Skeletal muscle satellite cell (primary cell): ENCODE measurements at regions not wholly inside any gene's neighbourhood (a gene's known extent, or its start where the extent isn't known, plus 50 kb on each side); places are given as distances from the start of the nearest gene placed in this dataset.

ENCODE experiments used
- H3K27me3 ChIP-seq: 2 replicates; pipeline ENCODE4 v1.7.0; 2013; ENCODE audit warnings: low read length; ENCODE audit not compliant: control insufficient read depth, insufficient read depth
- H3K36me3 ChIP-seq: 2 replicates; pipeline ENCODE4 v1.7.0; 2013; ENCODE audit warnings: mild to moderate bottlenecking, control low read depth, low read length; ENCODE audit not compliant: insufficient read depth
- H3K4me1 ChIP-seq: 2 replicates; pipeline ENCODE4 v1.7.0; 2013; ENCODE audit warnings: low read length; ENCODE audit not compliant: control insufficient read depth, insufficient read depth
- H3K4me2 ChIP-seq: 2 replicates; pipeline ENCODE4 v1.7.0; 2013; ENCODE audit warnings: mild to moderate bottlenecking, low read length
- H3K4me3 ChIP-seq: 2 replicates; pipeline ENCODE4 v1.7.0; 2013; ENCODE audit warnings: low read length
- H3K9ac ChIP-seq: 2 replicates; pipeline ENCODE4 v1.7.0; 2013; ENCODE audit warnings: mild to moderate bottlenecking, low read depth, low read length, moderate library complexity
- H3K9me3 ChIP-seq: replicated peaks from 2 replicates; pipeline ENCODE4 v1.7.0; 2013; ENCODE audit warnings: mild to moderate bottlenecking, control low read depth, low read length

GRCh38 chr14:39704594-39704993 lies 272.4 kb upstream of the FBXO33 start:
- Histone ChIP-seq H3K4me3 (no peak overlapping the region), H3K27me3 (no peaks in the 10 kb centered on the region), H3K4me2 (no peak overlapping the region), H3K9me3 (no peaks in the 10 kb centered on the region), H3K36me3 (no peaks in the 10 kb centered on the region), H3K9ac (no peak overlapping the region), H3K4me1 (no peaks in the 10 kb centered on the region)

GRCh38 chr14:39694341-39694740 lies 262.1 kb upstream of the FBXO33 start:
- Histone ChIP-seq H3K4me2 (no peak overlapping the region), H3K9me3 (no peaks in the 10 kb centered on the region), H3K27me3 (no peaks in the 10 kb centered on the region), H3K36me3 (no peaks in the 10 kb centered on the region), H3K9ac (no peak overlapping the region), H3K4me1 (no peaks in the 10 kb centered on the region), H3K4me3 (no peak overlapping the region)

GRCh38 chr14:39683691-39684260 lies 251.5 kb upstream of the FBXO33 start:
- peaks cover 6% of the 10 kb centered on the region for H3K4me1 ChIP-seq

GRCh38 chr14:39682582-39682981 lies 250.3 kb upstream of the FBXO33 start:
- no peak overlapping the region for H3K4me3 ChIP-seq
- no peak overlapping the region for H3K9ac ChIP-seq
- H3K9me3 ChIP-seq: no peaks in the 10 kb centered on the region
- no peaks in the 10 kb centered on the region for H3K36me3 ChIP-seq
- H3K4me1 ChIP-seq: peaks cover 6% of the 10 kb centered on the region
- H3K4me2 ChIP-seq: no peak overlapping the region
- no peaks in the 10 kb centered on the region for H3K27me3 ChIP-seq

More at GRCh38 chr14:39683691-39684260, 251.5 kb upstream of the FBXO33 start:
- H3K27me3 ChIP-seq: no peaks in the 10 kb centered on the region
- no peak overlapping the region for H3K4me2 ChIP-seq
- no peaks in the 10 kb centered on the region for H3K36me3 ChIP-seq
- no peak overlapping the region for H3K9ac ChIP-seq
- no peaks in the 10 kb centered on the region for H3K9me3 ChIP-seq
- no peak overlapping the region for H3K4me3 ChIP-seq

GRCh38 chr14:39681782-39682399 lies 249.7 kb upstream of the FBXO33 start:
- Histone ChIP-seq H3K4me1 (peaks cover 6% of the 10 kb centered on the region), H3K9ac (no peak overlapping the region), H3K27me3 (no peaks in the 10 kb centered on the region), H3K4me2 (no peak overlapping the region), H3K9me3 (no peaks in the 10 kb centered on the region), H3K36me3 (no peaks in the 10 kb centered on the region), H3K4me3 (no peak overlapping the region)

- no peak overlapping the region for H3K4me3 ChIP-seq
- no peaks in the 10 kb centered on the region for H3K9me3 ChIP-seq
- no peaks in the 10 kb centered on the region for H3K36me3 ChIP-seq
- no peak overlapping the region for H3K4me2 ChIP-seq
- H3K9ac ChIP-seq: no peak overlapping the region
- no peaks in the 10 kb centered on the region for H3K27me3 ChIP-seq
- peaks cover 6% of the 10 kb centered on the region for H3K4me1 ChIP-seq
Measured at GRCh38 chr14:39680777-39681176, 248.5 kb upstream of the FBXO33 start.

- Histone ChIP-seq H3K9ac (no peak overlapping the region), H3K9me3 (no peaks in the 10 kb centered on the region), H3K4me1 (no peaks in the 10 kb centered on the region), H3K4me3 (no peak overlapping the region), H3K4me2 (no peak overlapping the region), H3K27me3 (no peaks in the 10 kb centered on the region), H3K36me3 (no peaks in the 10 kb centered on the region)
Measured at GRCh38 chr14:39673734-39674133, 241.5 kb upstream of the FBXO33 start.

- H3K27me3 ChIP-seq: no peaks in the 10 kb centered on the region
- no peak overlapping the region for H3K4me3 ChIP-seq
- H3K9me3 ChIP-seq: no peaks in the 10 kb centered on the region
- H3K4me2 ChIP-seq: no peak overlapping the region
- H3K36me3 ChIP-seq: no peaks in the 10 kb centered on the region
- no peak overlapping the region for H3K9ac ChIP-seq
- no peaks in the 10 kb centered on the region for H3K4me1 ChIP-seq
Measured at GRCh38 chr14:39673270-39673711, 241.1 kb upstream of the FBXO33 start.

- no peak overlapping the region for H3K9ac ChIP-seq
- no peak overlapping the region for H3K4me3 ChIP-seq
- H3K36me3 ChIP-seq: no peaks in the 10 kb centered on the region
- no peaks in the 10 kb centered on the region for H3K4me1 ChIP-seq
- no peaks in the 10 kb centered on the region for H3K27me3 ChIP-seq
- H3K4me2 ChIP-seq: no peak overlapping the region
- H3K9me3 ChIP-seq: no peaks in the 10 kb centered on the region
Measured at GRCh38 chr14:39668449-39668848, 236.2 kb upstream of the FBXO33 start.

GRCh38 chr14:39666386-39666785 lies 234.2 kb upstream of the FBXO33 start:
- Histone ChIP-seq H3K4me2 (no peak overlapping the region), H3K9me3 (no peaks in the 10 kb centered on the region), H3K9ac (no peak overlapping the region), H3K36me3 (no peaks in the 10 kb centered on the region), H3K4me1 (no peaks in the 10 kb centered on the region), H3K27me3 (no peaks in the 10 kb centered on the region), H3K4me3 (no peak overlapping the region)

GRCh38 chr14:39665075-39665475 lies 232.8 kb upstream of the FBXO33 start:
- Histone ChIP-seq H3K27me3 (no peaks in the 10 kb centered on the region), H3K4me3 (no peak overlapping the region), H3K36me3 (no peaks in the 10 kb centered on the region), H3K4me2 (no peak overlapping the region), H3K4me1 (no peaks in the 10 kb centered on the region), H3K9me3 (no peaks in the 10 kb centered on the region), H3K9ac (no peak overlapping the region)

GRCh38 chr14:39664646-39665045 lies 232.4 kb upstream of the FBXO33 start:
- H3K4me3 ChIP-seq: no peak overlapping the region
- H3K4me1 ChIP-seq: no peaks in the 10 kb centered on the region
- no peak overlapping the region for H3K4me2 ChIP-seq
- H3K36me3 ChIP-seq: no peaks in the 10 kb centered on the region
- no peaks in the 10 kb centered on the region for H3K27me3 ChIP-seq
- H3K9ac ChIP-seq: no peak overlapping the region
- no peaks in the 10 kb centered on the region for H3K9me3 ChIP-seq
